H9 (cell line): ENCODE measurements at regions not wholly inside any gene's neighbourhood (a gene's known extent, or its start where the extent isn't known, plus 50 kb on each side); places are given as distances from the start of the nearest gene placed in this dataset.

Source experiments
- DNase-seq: peaks from one replicate; pipeline ENCODE4 v3.0.0-alpha.2; 2017
- H2AFZ ChIP-seq: one replicate; pipeline ENCODE4 v1.6.1; 2013; ENCODE audit warnings: mild to moderate bottlenecking, low read length, control low read depth, moderate library complexity
- H2AK5ac ChIP-seq: 2 replicates; pipeline ENCODE4 v1.6.1; 2013; ENCODE audit warnings: low read length, control low read depth, mixed read lengths; ENCODE audit not compliant: insufficient read length
- H2BK120ac ChIP-seq: one replicate; pipeline ENCODE4 v1.6.1; 2013; ENCODE audit warnings: low read depth, mild to moderate bottlenecking, low read length, control low read depth, inconsistent platforms; ENCODE audit not compliant: poor library complexity, severe bottlenecking
- H2BK12ac ChIP-seq: 2 replicates; pipeline ENCODE4 v1.6.1; 2013; ENCODE audit warnings: low read length, control low read depth, mixed read lengths, low read depth; ENCODE audit not compliant: insufficient read length
- H2BK15ac ChIP-seq: 2 replicates; pipeline ENCODE4 v1.6.1; 2013; ENCODE audit warnings: low read depth, low read length, control low read depth
- H2BK20ac ChIP-seq: one replicate; pipeline ENCODE4 v1.6.1; 2013; ENCODE audit warnings: low read depth, mild to moderate bottlenecking, low read length, control low read depth, inconsistent platforms; ENCODE audit not compliant: poor library complexity, severe bottlenecking
- H2BK5ac ChIP-seq: 2 replicates; pipeline ENCODE4 v1.6.1; 2013; ENCODE audit warnings: low read length, control low read depth, mixed read lengths; ENCODE audit not compliant: insufficient read length
- H3K14ac ChIP-seq: 2 replicates; pipeline ENCODE4 v1.6.1; 2013; ENCODE audit warnings: low read length, control low read depth; ENCODE audit not compliant: insufficient read depth
- H3K18ac ChIP-seq: 2 replicates; pipeline ENCODE4 v1.6.1; 2013; ENCODE audit warnings: low read depth, mild to moderate bottlenecking, mixed read lengths, low read length, control low read depth; ENCODE audit not compliant: insufficient read length
- H3K23ac ChIP-seq: 2 replicates; pipeline ENCODE4 v1.6.1; 2013; ENCODE audit warnings: low read length, control low read depth, mixed read lengths, low read depth; ENCODE audit not compliant: insufficient read length
- H3K23me2 ChIP-seq: 2 replicates; pipeline ENCODE4 v1.6.1; 2013; ENCODE audit warnings: low read depth, mild to moderate bottlenecking, mixed read lengths, low read length, control low read depth; ENCODE audit not compliant: insufficient read length, poor library complexity, severe bottlenecking
- H3K27ac ChIP-seq: 2 replicates; pipeline ENCODE4 v1.5.1; 2013; ENCODE audit warnings: low read length, control low read depth, mixed read lengths, low read depth; ENCODE audit not compliant: insufficient read length
- H3K27me3 ChIP-seq: 2 replicates; pipeline ENCODE4 v1.6.1; 2013; ENCODE audit warnings: low read length, control low read depth, inconsistent platforms; ENCODE audit not compliant: insufficient read depth
- H3K4ac ChIP-seq: 2 replicates; pipeline ENCODE4 v1.6.1; 2013; ENCODE audit warnings: low read depth, mild to moderate bottlenecking, control low read depth, inconsistent platforms, low read length, moderate library complexity
- H3K4me1 ChIP-seq: 2 replicates; pipeline ENCODE4 v1.6.1; 2013; ENCODE audit warnings: low read length, control low read depth, inconsistent platforms; ENCODE audit not compliant: insufficient read depth
- H3K4me2 ChIP-seq: 2 replicates; pipeline ENCODE4 v1.6.1; 2013; ENCODE audit warnings: low read length, control low read depth, mixed read lengths; ENCODE audit not compliant: insufficient read length, insufficient read depth
- H3K56ac ChIP-seq: 2 replicates; pipeline ENCODE4 v1.6.1; 2013; ENCODE audit warnings: low read depth, mild to moderate bottlenecking, mixed read lengths, low read length, control low read depth; ENCODE audit not compliant: insufficient read length
- H3K79me1 ChIP-seq: 2 replicates; pipeline ENCODE4 v1.6.1; 2013; ENCODE audit warnings: low read depth, mild to moderate bottlenecking, moderate library complexity, low read length, control low read depth, inconsistent platforms; ENCODE audit not compliant: insufficient read depth, poor library complexity, severe bottlenecking
- H3K79me2 ChIP-seq: 2 replicates; pipeline ENCODE4 v1.6.1; 2013; ENCODE audit warnings: low read length, control low read depth, inconsistent platforms; ENCODE audit not compliant: insufficient read depth
- H3K9ac ChIP-seq: 2 replicates; pipeline ENCODE4 v1.6.1; 2013; ENCODE audit warnings: low read length, control low read depth, mixed read lengths; ENCODE audit not compliant: insufficient read length; ENCODE audit errors: extremely low read depth
- H3K9me3 ChIP-seq: one replicate; pipeline ENCODE4 v1.6.1; 2013; ENCODE audit warnings: low read depth, low read length, inconsistent platforms; ENCODE audit not compliant: control insufficient read depth
- H3T11ph ChIP-seq: one replicate; pipeline ENCODE4 v1.6.1; 2013; ENCODE audit warnings: mild to moderate bottlenecking, low read length, control low read depth, inconsistent platforms
- H4K20me1 ChIP-seq: one replicate; pipeline ENCODE4 v1.6.1; 2013; ENCODE audit not compliant: control insufficient read depth, insufficient read length, insufficient read depth
- H4K5ac ChIP-seq: 2 replicates; pipeline ENCODE4 v1.6.1; 2013; ENCODE audit warnings: low read depth, mild to moderate bottlenecking, mixed read lengths, low read length, control low read depth; ENCODE audit not compliant: insufficient read length
- H4K8ac ChIP-seq: replicated peaks from 2 replicates; pipeline ENCODE4 v1.6.1; 2013; ENCODE audit warnings: low read length, control low read depth, mixed read lengths, low read depth; ENCODE audit not compliant: insufficient read length
- H4K91ac ChIP-seq: 2 replicates; pipeline ENCODE4 v1.6.1; 2013; ENCODE audit warnings: low read depth, mild to moderate bottlenecking, moderate library complexity, mixed read lengths, low read length, control low read depth; ENCODE audit not compliant: insufficient read length
- H3K27ac Mint-ChIP-seq, 3 experiments: 2 replicates in 2 of 3; 3 replicates in 1 of 3; pipeline ENCODE4 v1.8.0; 2020 to 2021; ENCODE audit warnings: mixed read lengths in 3 of 3, mild to moderate bottlenecking in 1 of 3, moderate library complexity in 1 of 3
- H3K27me3 Mint-ChIP-seq: 2 replicates; pipeline ENCODE4 v1.8.0; 2021; ENCODE audit warnings: low read depth, mild to moderate bottlenecking, moderate library complexity, mixed read lengths
- H3K36me3 Mint-ChIP-seq, 3 experiments: 2 replicates in 2 of 3; 3 replicates in 1 of 3; pipeline ENCODE4 v1.8.0; 2020 to 2021; ENCODE audit warnings: low read depth in 3 of 3, mixed read lengths in 3 of 3; ENCODE audit not compliant: insufficient read depth in 1 of 3
- H3K4me1 Mint-ChIP-seq, 2 experiments: 2 replicates each; pipeline ENCODE4 v1.8.0; 2020; ENCODE audit warnings: mixed read lengths in 2 of 2
- H3K4me3 Mint-ChIP-seq, 2 experiments: 2 replicates in 1 of 2; 3 replicates in 1 of 2; pipeline ENCODE4 v1.8.0; 2020 to 2021; ENCODE audit warnings: mild to moderate bottlenecking in 2 of 2, mixed read lengths in 2 of 2, moderate library complexity in 1 of 2
- H3K9me3 Mint-ChIP-seq, 2 experiments: 2 replicates in 1 of 2; 3 replicates in 1 of 2; pipeline ENCODE4 v1.8.0; 2020; ENCODE audit warnings: mild to moderate bottlenecking in 2 of 2, mixed read lengths in 2 of 2, moderate library complexity in 1 of 2
- CTCF ChIP-seq: fragments of 200-600 bp; sonication (generic); conservative IDR thresholded peaks from 3 replicates; pipeline ENCODE4 v1.8.0; 2021; ENCODE audit warnings: antibody characterized with exemption, mild to moderate bottlenecking
- WGBS: extraction: QIAGEN DNeasy Blood & Tissue Kit; methylation state at CpG from one replicate; pipeline ENCODE4 v1.1.7; 2013; ENCODE audit warnings: missing lambda C conversion rate, low lambda C conversion rate, mixed read lengths; ENCODE audit not compliant: insufficient read length; ENCODE audit errors: extremely low coverage; 5-methylcytosine and 5-hydroxymethylcytosine counted together

- Histone ChIP-seq H2AK5ac (no peak overlapping the region), H4K20me1 (no peaks in the 10 kb centered on the region), H2AFZ (no peak overlapping the region), H4K91ac (no peak overlapping the region), H3K9me3 (no peaks in the 10 kb centered on the region), H3K14ac (no peak overlapping the region), H2BK5ac (no peak overlapping the region), H2BK12ac (no peak overlapping the region), H3K4me1 (no peaks in the 10 kb centered on the region), H3K23ac (no peak overlapping the region), H2BK15ac (no peak overlapping the region), H4K8ac (no peak overlapping the region), H3K56ac (no peak overlapping the region), H3K79me1 (no peaks in the 10 kb centered on the region), H3K79me2 (no peaks in the 10 kb centered on the region), H2BK20ac (no peak overlapping the region), H3T11ph (no peak overlapping the region), H3K9ac (no peak overlapping the region), H3K4ac (no peak overlapping the region), H3K4me2 (no peak overlapping the region), H3K27ac (no peak overlapping the region), H4K5ac (no peak overlapping the region), H2BK120ac (no peak overlapping the region), H3K23me2 (no peaks in the 10 kb centered on the region), H3K27me3 (no peaks in the 10 kb centered on the region), H3K18ac (no peak overlapping the region)
- H3K4me3 Mint-ChIP-seq, result no peak overlapping the region
- no peak for TF ChIP-seq CTCF
- H3K4me1 Mint-ChIP-seq, result peaks cover 3 to 4% of the 10 kb centered on the region in 2 experiments; a peak in 2 of 4 replicates
- H3K36me3 Mint-ChIP-seq, result peaks cover 0 to 8% (median 3%) of the 10 kb centered on the region in 3 experiments; a peak in 1 of 7 replicates
- no peak overlapping the region for H3K27ac Mint-ChIP-seq
- no peak for DNase-seq
- no peaks in the 10 kb centered on the region for H3K27me3 Mint-ChIP-seq
- H3K9me3 Mint-ChIP-seq, result peaks cover 3 to 4% of the 10 kb centered on the region in 2 experiments; a peak in 3 of 5 replicates
- WGBS, result no CpG with 5 or more reads among the region's 5 CpGs
Measured at GRCh38 chr16:76955629-76956028, 235.4 kb upstream of the MON1B start.
